CD14-positive monocyte (primary cell): ENCODE measurements at regions not wholly inside any gene's neighbourhood (a gene's known extent, or its start where the extent isn't known, plus 50 kb on each side); places are given as distances from the start of the nearest gene placed in this dataset.

Experiments used
- DNase-seq, 3 donors: peaks; one replicate each; pipeline ENCODE4 v3.0.0-alpha.2; 2011 to 2022
- H2AFZ ChIP-seq: 2 replicates; pipeline ENCODE4 v1.6.0; 2012; ENCODE audit warnings: mild to moderate bottlenecking, low read depth, low read length, inconsistent platforms; ENCODE audit not compliant: insufficient read depth, poor library complexity, severe bottlenecking
- H3K27ac ChIP-seq, 2 donors: 1 replicate in 1 of 2; 2 replicates in 1 of 2; pipeline ENCODE4 v1.5.1; 2012 to 2013; ENCODE audit warnings: low read length in 2 of 2, control low read depth in 1 of 2, inconsistent platforms in 1 of 2, low read depth in 1 of 2, mild to moderate bottlenecking in 1 of 2
- H3K27me3 ChIP-seq, 2 donors: one replicate each; pipeline versions ENCODE4 v1.6.0 to v1.6.1; 2011 to 2013; ENCODE audit warnings: low read length in 2 of 2; ENCODE audit not compliant: control insufficient read depth in 2 of 2, insufficient read depth in 2 of 2
- H3K36me3 ChIP-seq, 2 donors: replicated peaks in 1 of 2; 1 replicate in 1 of 2; 2 replicates in 1 of 2; pipeline versions ENCODE4 v1.5.1 to v1.6.1; 2012 to 2013; ENCODE audit warnings: low read length in 2 of 2, control low read depth in 1 of 2, inconsistent platforms in 1 of 2, mild to moderate bottlenecking in 1 of 2; ENCODE audit not compliant: insufficient read depth in 2 of 2, control insufficient read depth in 1 of 2
- H3K4me1 ChIP-seq, 2 donors: 1 replicate in 1 of 2; 2 replicates in 1 of 2; pipeline versions ENCODE4 v1.5.1 to v1.6.1; 2012 to 2013; ENCODE audit warnings: low read length in 2 of 2, control low read depth in 1 of 2, inconsistent platforms in 1 of 2, mild to moderate bottlenecking in 1 of 2, moderate library complexity in 1 of 2; ENCODE audit not compliant: insufficient read depth in 2 of 2, control insufficient read depth in 1 of 2
- H3K4me2 ChIP-seq: replicated peaks from 2 replicates; pipeline ENCODE3; 2012; ENCODE audit warnings: low read length, moderate library complexity, mild to moderate bottlenecking; ENCODE audit not compliant: poor library complexity, severe bottlenecking; ENCODE audit errors: extremely low read depth
- H3K4me3 ChIP-seq, 3 experiments: fragments of 200-600 bp in 1 of 3; sonication (generic) in 1 of 3; replicated peaks in 1 of 3; 1 replicate in 2 of 3; 2 replicates in 1 of 3; pipeline ENCODE4 v1.5.1; 2011 to 2013; ENCODE audit warnings: low read length in 3 of 3, mild to moderate bottlenecking in 3 of 3, control low read depth in 2 of 3, low read depth in 2 of 3, inconsistent platforms in 1 of 3, moderate library complexity in 1 of 3
- H3K79me2 ChIP-seq: 2 replicates; pipeline ENCODE4 v1.6.0; 2012; ENCODE audit warnings: mild to moderate bottlenecking, control low read depth, inconsistent platforms, low read length, moderate library complexity; ENCODE audit not compliant: insufficient read depth
- H3K9ac ChIP-seq: 2 replicates; pipeline ENCODE4 v1.6.0; 2017; ENCODE audit warnings: low read length, mild to moderate bottlenecking; ENCODE audit not compliant: insufficient read depth, poor library complexity, severe bottlenecking
- H3K9me3 ChIP-seq, 2 donors: replicated peaks in 1 of 2; 1 replicate in 1 of 2; 2 replicates in 1 of 2; pipeline versions ENCODE4 v1.5.1 to v1.6.1; 2012 to 2013; ENCODE audit warnings: low read length in 2 of 2, control low read depth in 1 of 2; ENCODE audit not compliant: control insufficient read depth in 1 of 2, insufficient read depth in 1 of 2
- H4K20me1 ChIP-seq: 2 replicates; pipeline ENCODE4 v1.6.0; 2012; ENCODE audit warnings: mild to moderate bottlenecking, low read length, control low read depth, moderate library complexity; ENCODE audit not compliant: insufficient read depth
- H3K27ac Mint-ChIP-seq, 7 donors: one replicate each; pipeline ENCODE4 v1.8.0; 2020; ENCODE audit warnings: mild to moderate bottlenecking in 7 of 7, mixed read lengths in 7 of 7, moderate library complexity in 6 of 7, inconsistent platforms in 2 of 7
- H3K27me3 Mint-ChIP-seq, 3 donors: one replicate each; pipeline ENCODE4 v1.8.0; 2021 to 2022; ENCODE audit warnings: low read depth in 3 of 3, mild to moderate bottlenecking in 3 of 3, mixed read lengths in 3 of 3, moderate library complexity in 3 of 3, inconsistent platforms in 1 of 3
- H3K36me3 Mint-ChIP-seq, 2 donors: one replicate each; pipeline ENCODE4 v1.8.0; 2020; ENCODE audit warnings: mixed read lengths in 2 of 2, inconsistent platforms in 1 of 2, mild to moderate bottlenecking in 1 of 2
- H3K4me1 Mint-ChIP-seq: one replicate; pipeline ENCODE4 v1.8.0; 2020; ENCODE audit warnings: mild to moderate bottlenecking, mixed read lengths
- H3K4me3 Mint-ChIP-seq, 2 donors: one replicate each; pipeline ENCODE4 v1.8.0; 2020; ENCODE audit warnings: mild to moderate bottlenecking in 2 of 2, mixed read lengths in 2 of 2, moderate library complexity in 1 of 2
- H3K9me3 Mint-ChIP-seq, 7 donors: one replicate each; pipeline ENCODE4 v1.8.0; 2020 to 2022; ENCODE audit warnings: mixed read lengths in 7 of 7, mild to moderate bottlenecking in 6 of 7, moderate library complexity in 6 of 7, inconsistent platforms in 2 of 7
- CTCF ChIP-seq: fragments of 200-600 bp; IDR thresholded peaks from one replicate; pipeline ENCODE4 v1.8.0; 2022; ENCODE audit warnings: antibody characterized with exemption, mild to moderate bottlenecking
- WGBS: methylation state at CpG from one replicate; pipeline ENCODE4 v1.1.5; 2013; ENCODE audit warnings: missing lambda C conversion rate; ENCODE audit not compliant: insufficient coverage; 5-methylcytosine and 5-hydroxymethylcytosine counted together
- intact Hi-C, 2 donors: fragments of 100-400 bp; cut with micrococcal nuclease; formaldehyde crosslinking; loops; one replicate each; pipeline versions ENCODE4 v1.15.0 to v1.15.1; 2023

GRCh38 chr20:55882910-55883309 lies 122.4 kb downstream of the CBLN4 start:
- Histone ChIP-seq H4K20me1 (no peaks in the 10 kb centered on the region), H2AFZ (no peak overlapping the region), H3K9me3 (peaks cover 0 to 6% of the 10 kb centered on the region in 2 donors), H3K4me1 (no peaks in the 10 kb centered on the region), H3K27me3 (no peaks in the 10 kb centered on the region), H3K36me3 (no peaks in the 10 kb centered on the region), H3K4me2 (no peak overlapping the region), H3K9ac (no peak overlapping the region), H3K79me2 (no peaks in the 10 kb centered on the region), H3K27ac (no peak overlapping the region), H3K4me3 (no peak overlapping the region)
- intact Hi-C loops = no loop called here
- Mint-ChIP-seq H3K4me3 (no peak overlapping the region), H3K9me3 (peaks cover 0 to 6% (median 3%) of the 10 kb centered on the region in 7 donors), H3K36me3 (no peaks in the 10 kb centered on the region), H3K27me3 (peaks cover 0 to 1% (median 0%) of the 10 kb centered on the region in 3 donors), H3K4me1 (no peaks in the 10 kb centered on the region), H3K27ac (no peak overlapping the region)
- 65% methylated on average over 3 of the region's 3 CpGs for WGBS
- TF ChIP-seq CTCF = no peak
- no peak for DNase-seq

GRCh38 chr20:55882286-55882685 lies 123.0 kb downstream of the CBLN4 start:
- no peak for DNase-seq
- Histone ChIP-seq H2AFZ (no peak overlapping the region), H3K4me1 (no peaks in the 10 kb centered on the region), H3K79me2 (no peaks in the 10 kb centered on the region), H3K4me3 (no peak overlapping the region), H3K9me3 (peaks cover 0 to 6% of the 10 kb centered on the region in 2 donors), H3K36me3 (no peaks in the 10 kb centered on the region), H3K27me3 (no peaks in the 10 kb centered on the region), H3K27ac (no peak overlapping the region), H4K20me1 (no peaks in the 10 kb centered on the region), H3K4me2 (no peak overlapping the region), H3K9ac (no peak overlapping the region)
- intact Hi-C loops = no loop called here
- H3K4me3 Mint-ChIP-seq = no peak overlapping the region
- no peaks in the 10 kb centered on the region for H3K36me3 Mint-ChIP-seq
- H3K27ac Mint-ChIP-seq = no peak overlapping the region
- peaks cover 0 to 6% (median 3%) of the 10 kb centered on the region in 7 donors for H3K9me3 Mint-ChIP-seq
- no peak for TF ChIP-seq CTCF
- H3K27me3 Mint-ChIP-seq = peaks cover 0 to 1% (median 0%) of the 10 kb centered on the region in 3 donors
- H3K4me1 Mint-ChIP-seq = no peaks in the 10 kb centered on the region
- WGBS = no CpG with 5 or more reads among the region's 1 CpG
